IPS-NIHi11 (cell line): ENCODE measurements at regions not wholly inside any gene's neighbourhood (a gene's known extent, or its start where the extent isn't known, plus 50 kb on each side); places are given as distances from the start of the nearest gene placed in this dataset.
"Not testable (repeated sequence)": the region's sequence is repeated elsewhere in the genome, so short reads cannot be mapped to it uniquely, and the experiment has no call there.

Experiments
- DNase-seq: peaks from one replicate; pipeline ENCODE4 v3.0.0; 2012; ENCODE audit warnings: mixed read lengths, low spot score

DNA sequence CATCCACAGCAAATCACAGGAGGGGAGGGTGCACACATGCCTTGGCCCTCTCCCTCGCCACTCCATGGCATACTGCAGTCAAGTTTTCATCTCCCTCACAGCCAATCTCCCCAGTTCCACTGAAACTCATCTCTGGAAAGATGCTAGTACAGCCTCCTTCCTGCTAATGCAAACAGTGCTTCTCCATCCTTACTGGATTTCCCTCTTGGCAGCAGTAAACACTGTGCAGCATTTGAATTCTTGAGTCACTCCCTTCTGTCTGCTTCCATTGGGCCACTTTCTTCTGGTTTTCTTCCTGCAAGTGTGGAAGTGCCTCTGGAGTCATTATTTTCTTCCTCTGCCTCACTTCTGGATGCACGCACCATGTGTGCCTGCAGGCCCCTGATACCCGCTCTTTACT, 460.3 kb downstream of the QKI start:
- DNase-seq = no peak

DNA sequence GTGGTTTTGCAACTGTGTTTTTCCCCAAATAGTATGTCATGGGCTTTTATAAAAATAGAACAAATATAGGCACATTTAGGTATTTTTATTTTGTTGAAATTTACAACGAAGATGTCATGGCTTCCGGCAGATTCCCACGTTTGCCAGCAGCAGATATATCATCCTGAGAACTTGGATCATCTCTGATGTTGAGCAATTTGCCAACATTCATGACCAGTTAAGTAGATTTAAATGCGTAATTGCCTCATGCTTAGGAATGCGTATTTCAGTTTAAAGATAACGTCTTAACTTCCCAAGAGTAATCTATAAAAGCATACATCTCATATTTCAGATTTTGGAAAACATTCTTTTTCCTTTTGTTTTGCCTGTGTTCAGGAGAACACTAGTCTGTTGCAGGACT, 457.8 kb downstream of the QKI start:
- no peak for DNase-seq

DNA sequence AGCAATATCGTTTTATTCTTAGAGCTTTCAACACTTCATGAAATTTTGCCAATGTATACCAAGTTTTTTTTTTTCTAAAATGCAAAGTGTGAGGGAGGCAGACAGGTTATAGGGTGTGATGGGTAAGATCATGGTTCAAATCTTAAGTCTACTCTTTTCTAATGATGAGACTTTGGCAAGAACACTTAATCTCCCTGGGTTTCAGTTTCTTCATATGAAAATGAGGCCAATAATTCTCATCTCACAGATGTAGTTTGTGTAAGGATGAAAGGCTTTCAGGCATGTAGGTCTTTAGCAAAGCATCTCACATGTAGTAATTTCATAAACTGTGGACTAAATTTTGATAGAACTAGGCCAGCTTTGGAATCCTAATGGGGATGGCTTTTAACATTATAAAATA, 457.1 kb downstream of the QKI start:
- DNase-seq = no peak

DNA sequence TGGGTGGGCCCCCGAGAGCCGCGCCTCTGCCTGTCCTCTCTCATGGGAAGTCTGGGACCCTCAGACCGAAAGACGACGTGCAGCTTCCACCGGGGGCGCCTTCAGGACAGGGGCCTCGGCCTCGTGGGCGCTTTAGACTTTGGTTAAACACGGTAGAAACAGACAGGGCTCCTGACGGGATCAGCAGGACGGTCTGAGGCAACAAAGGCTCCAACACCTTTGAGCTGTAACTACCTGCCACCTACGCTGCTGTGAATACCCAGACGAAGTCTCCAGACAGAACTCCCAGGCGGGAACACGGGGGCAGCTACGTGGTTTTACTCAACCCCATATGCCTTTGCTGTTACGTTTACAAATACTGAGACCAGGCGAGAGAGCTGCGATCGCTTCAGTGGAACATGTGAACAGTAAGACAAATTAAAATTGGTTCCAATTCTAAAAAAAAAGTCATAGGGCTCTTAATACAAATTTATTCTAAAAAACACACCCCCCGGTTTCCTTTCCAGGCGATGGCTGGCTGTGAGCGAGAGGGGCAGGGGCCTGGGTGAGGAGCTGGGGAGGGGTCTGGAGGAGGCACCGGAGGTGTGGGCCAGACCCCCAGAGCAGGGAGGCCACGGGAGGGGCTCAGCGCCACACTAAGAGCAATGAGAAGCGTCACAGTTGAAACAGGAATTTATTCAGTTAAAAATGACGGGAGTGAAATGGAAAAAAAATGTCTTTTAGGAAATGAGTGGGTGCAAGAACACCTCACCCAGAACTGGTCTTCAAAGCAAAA, 453.2 kb downstream of the QKI start:
- peak; percentile 28 for DNase-seq

DNA sequence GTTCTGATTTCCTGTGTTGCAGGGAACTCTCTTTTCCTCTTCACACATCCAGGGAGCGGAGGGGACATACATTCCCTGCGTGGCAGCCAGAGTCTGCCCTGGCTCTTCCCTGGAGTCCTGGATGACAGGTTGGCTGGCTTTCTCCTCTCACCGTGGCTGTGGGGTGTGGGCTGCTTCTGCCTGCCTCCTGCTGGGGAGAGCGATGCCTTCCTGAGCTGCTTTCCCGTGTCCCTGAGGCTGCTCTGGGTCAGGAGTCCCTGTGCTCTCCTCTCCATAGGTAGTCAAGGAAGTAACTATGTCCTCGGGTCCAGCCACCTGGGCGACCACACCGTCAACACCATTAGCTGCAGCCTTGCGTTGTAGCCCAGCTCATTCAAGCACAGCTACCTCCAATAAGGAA, 451.7 kb downstream of the QKI start:
- DNase-seq = no peak

DNA sequence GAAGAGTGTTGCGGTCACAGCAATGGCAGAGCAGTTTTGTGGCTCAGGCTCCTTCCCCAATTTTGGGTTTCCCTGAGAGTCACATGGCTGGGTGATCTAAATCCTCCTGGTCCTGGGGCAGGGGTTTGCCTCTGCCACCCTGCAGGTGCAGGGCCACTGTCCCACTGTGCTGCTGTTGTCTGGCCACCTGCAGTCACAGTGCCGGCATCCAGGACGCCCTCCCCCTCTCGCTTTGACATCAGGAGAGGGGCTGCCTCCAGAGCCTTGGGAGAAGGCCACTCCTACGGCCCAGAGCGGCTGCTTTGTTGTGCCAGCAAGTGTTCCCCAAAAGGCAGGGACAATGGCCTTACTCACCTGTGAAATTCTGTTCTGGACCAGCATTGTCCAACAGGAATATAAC, 449.0 kb downstream of the QKI start:
- DNase-seq = peak; percentile 28

DNA sequence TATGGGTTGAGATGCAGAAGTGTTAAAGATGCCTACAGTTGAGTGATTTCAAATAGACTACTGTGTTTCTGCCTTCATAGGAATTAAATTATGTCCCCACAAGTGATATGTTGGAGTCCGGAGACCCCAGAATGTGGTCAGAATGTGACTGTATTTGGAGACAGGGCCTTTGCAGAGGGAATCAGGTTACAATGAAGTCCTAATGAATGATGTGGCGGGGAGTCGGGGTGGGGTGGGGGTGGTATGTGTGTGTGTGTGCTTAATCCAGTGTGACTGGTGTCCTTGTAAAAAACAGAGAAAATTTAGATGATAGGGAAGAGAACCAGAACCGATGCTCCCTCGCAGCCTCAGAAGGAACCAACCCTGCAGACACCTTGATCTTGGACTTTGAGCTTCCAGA, 448.2 kb downstream of the QKI start:
- no peak for DNase-seq

DNA sequence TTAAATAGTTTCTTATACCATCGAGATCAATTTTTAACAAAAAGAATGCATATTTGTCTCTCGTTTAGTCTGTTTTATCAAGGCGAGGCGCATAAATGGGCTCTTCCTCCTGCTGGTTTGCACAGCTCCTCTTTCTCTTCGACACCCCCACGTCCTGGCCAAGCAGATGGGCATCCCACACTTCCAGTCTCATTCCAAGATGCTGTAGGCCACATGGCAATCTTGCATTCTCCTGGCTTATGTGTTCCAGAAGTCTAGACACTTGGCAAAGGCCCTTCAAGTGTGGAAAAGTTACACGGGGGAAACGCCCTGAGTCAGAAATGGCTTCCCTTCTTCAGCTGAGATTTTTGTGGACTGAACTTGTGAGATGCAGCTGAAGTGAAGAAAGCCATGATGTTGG, 447.1 kb downstream of the QKI start:
- no peak for DNase-seq

DNA sequence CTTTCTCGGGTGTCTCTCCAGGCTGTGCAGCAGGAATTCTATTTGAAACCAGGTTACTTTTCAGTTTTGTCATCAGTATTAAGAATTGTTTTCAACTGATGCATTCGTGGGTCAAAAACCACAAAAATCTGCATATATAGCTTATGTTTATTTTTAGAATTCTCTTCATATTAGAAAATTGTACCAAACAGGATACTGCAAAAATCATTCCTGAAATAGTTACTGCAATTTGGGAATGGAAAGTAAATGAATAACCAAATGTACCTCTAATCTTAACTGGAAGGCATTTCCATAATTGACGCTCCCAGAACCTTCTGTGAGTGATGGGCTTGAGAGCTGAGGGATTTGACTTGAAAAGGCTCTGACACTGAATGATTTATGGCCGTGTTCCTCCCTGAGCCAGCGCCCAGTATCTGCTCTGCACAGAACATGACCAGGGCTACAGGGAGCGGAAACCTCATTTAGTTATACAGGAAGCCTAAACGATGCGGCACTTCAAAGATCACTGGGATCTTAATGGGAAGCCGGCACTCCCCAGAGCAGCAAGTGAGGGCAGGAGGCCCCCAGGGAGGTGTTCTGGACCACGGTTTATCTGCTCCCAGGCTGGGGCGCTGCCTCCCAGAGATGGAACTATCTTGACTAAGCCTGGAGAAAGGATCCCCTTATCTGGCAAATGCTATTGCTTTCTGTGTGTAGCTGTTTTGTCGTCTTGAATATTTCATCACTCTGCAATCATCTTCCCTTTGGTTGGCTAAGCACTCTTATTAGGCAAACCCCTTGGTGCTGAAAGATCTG, 446.0 kb downstream of the QKI start:
- DNase-seq = no peak

DNA sequence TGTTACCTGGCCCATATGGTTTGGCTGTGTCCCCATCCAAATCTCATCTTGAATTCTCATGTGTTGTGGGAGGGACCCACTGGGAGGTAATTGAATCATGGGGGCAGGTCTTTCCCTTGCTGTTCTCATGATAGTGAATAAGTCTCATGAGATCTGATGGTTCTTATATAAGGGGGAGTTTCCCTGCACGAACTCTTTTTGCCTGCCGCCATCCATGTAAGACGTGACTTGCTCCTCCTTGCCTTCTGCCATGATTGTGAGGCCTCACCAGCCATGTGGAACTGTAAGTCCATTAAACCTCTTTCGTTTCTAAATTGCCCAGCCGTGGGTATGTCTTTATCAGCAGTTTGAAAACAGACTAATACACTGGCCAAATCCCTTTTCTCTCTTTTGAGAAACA, 444.4 kb downstream of the QKI start:
- not testable (repeated sequence) for DNase-seq

DNA sequence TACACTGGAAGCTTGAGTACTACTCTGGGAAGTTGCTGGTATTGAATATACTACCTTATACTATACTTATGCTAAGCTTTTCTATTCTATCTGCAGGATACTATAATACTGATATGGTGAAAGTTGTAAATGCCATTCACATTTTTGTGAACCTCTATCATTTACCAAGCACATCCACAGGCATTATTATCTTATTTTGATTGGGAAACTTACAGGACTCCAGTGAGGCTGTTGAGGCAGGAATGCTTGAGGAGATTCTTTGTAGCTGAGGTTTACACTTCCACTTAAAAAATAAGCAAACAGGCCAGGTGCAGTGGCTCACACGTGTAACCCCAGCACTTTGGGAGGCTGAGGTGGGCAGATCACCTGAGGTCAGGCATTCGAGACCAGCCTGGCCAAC, 442.9 kb downstream of the QKI start:
- DNase-seq = no peak

DNA sequence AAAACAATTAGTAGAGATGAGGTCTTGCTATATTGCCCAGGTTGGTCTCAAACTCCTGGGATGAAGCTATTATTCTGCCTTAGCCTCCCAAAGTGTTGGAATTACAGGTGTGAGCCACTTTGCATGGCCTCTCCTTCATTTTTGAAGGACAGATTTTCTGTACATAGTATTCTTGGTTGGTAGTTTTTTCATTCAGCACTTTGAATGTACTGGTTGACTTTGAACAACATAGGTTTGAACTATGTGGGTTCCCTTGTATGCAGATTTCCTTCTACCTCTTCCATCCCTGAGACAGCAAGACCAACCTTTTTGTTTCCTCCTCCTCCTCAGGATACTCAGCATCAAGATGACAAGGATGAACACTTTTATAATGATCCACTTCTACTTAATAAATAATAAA, 436.4 kb downstream of the QKI start:
- DNase-seq = no peak

DNA sequence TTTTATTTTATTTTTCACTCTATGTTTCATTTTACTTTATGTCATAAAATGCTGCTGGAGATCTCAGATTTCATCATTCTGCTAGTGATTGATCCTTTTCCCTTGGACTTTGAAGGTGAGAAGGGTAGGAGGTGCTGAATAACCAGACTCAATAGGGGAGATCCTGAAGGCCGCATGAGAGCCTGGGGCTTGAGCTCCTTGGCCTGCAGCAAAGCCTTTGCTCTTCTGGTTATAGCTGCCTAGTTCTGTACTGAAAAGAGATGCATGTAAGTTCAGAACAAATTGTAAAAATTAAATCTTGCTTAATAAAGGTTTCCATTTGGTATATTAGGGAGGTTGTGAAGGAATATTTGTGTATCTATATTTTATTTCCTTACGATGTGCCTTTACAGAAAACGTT, 430.2 kb downstream of the QKI start:
- DNase-seq = no peak

DNA sequence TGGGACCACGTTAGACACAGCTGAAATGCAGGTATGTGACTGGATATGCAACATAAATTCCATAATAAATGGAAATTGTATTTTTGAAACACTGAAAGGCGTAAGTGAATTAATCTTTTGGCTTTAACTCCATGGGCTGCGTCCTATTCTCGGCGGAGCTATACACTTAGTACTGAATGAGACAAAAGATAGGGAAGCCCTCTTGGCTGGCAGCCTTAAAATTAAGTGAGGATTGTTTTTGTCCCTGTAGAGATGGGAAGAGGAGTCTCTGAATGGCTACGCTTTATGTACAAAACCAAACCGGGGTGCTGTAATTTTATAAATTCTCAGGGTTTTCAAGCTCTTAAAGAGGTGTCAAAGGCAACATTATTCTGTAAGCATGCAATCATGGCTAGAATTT, 429.8 kb downstream of the QKI start:
- no peak for DNase-seq

DNA sequence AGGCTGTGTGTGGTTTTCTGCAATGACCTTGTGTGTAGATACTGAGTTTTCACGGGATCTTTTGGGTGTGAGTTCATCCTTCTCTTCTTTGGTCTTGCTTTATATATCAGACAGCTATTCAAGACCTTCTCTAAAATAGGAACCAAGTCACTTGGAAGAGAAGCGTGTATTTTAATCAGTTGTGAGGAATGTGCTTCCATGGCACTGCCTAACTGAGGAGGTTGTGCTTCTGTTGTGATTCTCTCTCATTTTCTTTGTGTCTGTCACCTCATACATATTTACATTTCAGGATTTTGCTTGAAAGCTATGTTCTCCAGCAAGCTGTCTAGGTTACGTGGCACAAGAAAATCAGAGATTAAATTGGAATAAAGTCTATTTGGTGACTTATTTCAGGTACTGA, 428.7 kb downstream of the QKI start:
- DNase-seq = no peak

DNA sequence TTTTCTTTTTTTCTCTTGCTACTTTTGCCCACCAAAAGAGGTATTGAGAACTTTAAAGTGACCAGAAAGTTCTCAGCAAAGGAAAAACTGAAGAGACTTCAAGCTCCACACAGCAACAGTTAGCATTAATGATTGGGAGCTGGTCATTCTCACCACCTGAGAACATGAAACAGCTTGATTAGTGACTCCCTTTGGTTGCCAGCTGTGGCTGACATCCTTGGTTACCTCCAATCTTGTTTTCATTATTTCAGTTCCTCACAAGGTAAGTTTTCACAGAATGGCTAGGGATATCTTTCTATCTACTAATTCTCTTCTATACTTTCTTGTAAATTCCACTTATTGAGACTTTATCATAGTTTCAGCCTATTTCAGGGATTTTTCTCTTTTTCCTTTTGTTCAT, 427.9 kb downstream of the QKI start:
- no peak for DNase-seq

DNA sequence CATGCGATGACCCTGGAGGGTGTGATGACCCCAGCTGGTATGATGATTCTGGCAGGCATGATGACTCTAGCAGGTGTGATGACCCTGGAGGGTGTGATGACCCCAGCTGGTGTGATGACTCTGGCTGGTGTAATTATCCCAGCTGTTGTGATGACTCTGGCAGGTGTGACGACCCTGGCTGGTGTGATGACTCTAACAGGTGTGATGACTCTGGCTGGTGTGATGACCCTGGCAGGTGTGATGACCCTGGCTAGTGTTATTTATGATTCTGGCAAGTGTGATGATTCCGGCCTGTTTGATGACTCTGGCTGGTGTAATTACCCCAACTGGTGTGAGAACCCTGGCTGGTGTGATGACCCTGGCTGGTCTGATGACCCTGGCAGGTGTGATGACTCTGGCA, 427.2 kb downstream of the QKI start:
- no peak for DNase-seq

DNA sequence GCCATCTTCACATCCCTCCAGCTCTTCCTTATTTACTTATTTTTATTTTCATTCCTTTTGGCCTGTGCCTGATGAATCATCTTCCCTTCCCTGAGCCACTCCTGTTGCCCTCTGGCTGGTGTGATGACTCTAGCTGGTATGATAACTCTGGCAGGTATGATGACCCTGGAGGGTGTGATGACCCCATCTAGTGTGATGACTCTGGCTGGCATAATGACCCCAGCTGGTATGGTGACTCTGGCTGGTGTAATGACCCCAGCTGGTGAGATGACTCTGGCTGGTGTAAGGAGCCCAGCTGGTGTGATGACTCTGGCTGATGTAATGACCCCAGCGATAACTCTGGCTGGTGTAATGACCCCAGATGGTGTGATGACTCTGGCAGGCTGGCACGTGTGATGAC, 426.8 kb downstream of the QKI start:
- DNase-seq = no peak

DNA sequence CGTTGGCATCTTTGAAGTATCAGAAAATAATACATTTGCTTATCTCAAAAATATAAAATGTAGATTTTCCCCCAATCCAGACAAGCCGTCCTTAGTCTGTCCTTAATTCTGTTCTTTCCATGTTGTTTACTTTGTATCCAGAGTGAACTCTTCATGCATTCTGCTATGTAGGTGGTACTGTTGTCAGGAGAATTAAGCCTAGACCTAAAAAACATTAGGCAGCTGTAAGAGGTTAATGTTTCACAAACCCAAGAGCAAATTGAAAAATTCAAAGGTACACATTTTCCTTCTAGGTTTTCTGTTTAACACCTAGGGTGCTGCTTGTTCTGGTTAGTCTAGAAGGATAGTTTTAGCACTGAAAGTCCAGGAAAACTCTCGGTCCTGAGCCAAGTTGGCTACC, 426.4 kb downstream of the QKI start:
- DNase-seq = no peak

DNA sequence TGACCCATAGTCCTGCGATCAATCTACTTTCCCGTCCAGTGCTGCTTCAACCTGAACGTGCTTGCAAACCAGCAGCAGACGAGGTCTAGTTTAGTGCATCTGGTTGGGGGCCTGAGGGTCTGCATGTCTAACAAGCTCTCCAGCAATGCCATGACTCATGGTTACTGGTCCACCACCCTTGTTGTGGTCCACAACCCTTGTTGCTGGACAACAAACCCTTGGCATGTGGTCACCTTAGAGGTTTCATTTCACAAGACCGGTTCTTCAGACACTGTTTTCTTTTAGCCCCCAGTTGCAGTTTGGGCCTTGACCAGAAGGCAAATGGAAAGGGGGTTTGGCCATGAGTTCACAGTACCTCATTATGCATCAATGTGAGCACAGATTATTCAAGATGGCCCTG, 424.8 kb downstream of the QKI start:
- DNase-seq = no peak

DNA sequence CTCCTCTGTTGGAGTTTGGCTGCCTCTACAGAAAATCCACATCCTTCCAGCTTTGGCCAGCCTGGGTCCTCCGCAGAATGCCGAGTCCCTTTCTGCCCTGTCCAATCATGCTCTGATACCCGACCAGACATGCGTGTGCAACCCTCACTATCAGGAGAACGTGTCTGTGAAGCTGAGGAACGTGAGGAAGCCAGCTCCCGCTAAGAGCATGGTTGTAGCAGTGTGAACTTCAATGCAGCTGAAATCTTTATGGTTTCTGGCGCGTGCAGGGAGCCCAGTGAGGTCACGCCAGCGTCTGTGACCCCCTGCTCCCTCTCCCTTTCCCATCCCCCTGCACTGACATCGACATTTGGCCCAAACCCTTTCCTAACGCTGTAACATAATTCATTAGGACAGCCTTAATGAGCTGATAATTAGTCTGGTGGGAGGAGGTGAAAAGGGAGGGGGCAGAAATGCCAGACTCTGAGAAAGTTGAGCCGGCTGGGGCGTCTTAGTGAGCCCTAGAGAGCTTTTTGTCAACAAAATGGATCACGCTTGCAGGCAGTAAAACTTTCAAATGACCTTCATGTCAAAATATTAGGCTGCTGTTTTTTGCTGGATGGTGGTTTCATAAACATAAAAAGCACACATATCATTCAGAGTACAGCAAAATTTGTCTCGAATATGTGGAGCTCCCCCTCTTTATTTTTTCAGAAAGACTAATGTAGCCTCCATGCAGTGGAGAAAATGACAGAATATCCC, 423.3 kb downstream of the QKI start:
- no peak for DNase-seq

DNA sequence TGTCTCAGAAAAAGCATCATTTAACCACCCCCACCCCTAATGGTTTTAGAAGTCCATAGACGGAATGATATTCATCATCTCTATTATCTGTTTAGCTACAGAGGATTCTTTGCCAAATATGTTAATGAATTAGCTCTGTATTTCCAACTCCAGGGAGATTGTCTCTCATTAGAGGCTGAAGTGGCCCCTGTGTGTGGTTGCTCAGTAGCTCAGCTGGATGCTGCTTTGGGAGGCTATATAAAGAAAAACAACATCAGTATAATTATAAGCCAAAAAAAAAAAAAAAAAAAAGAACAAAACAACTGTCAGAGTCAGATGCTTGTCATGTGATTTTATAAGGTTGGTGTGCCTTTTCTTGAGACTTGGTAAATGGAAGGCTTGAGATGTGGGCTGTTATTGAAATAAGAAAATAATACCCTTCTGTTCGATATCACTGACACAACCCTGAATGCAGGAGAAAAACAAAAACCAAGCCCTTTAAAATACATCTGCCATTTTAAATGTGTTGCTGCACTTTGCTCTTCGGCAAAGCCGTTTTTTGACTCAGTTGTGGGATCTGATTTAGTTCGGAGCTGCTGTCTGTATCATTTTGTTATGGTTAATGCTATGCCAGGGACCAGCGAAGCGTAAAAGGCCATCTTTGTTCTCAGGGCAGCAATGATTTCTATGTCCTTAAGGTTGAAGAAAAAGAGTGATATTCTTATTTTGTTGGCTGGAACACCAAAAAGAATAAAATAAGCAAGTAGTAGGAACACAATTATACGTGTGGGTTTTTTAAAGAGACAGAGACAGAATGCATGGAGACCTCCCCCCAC, 422.6 kb downstream of the QKI start:
- no peak for DNase-seq
